GM23338 (cell line): ENCODE measurements at regions not wholly inside any gene's neighbourhood (a gene's known extent, or its start where the extent isn't known, plus 50 kb on each side); places are given as distances from the start of the nearest gene placed in this dataset.

Experiments used
- EZH2phosphoT487 ChIP-seq: fragments of 200-600 bp; sonication (generic); IDR thresholded peaks from one replicate; pipeline ENCODE4 v1.8.1; 2018; ENCODE audit warnings: antibody characterized with exemption; ENCODE audit not compliant: unreplicated experiment
- POLR2AphosphoS5 ChIP-seq: IDR thresholded peaks from 2 replicates; pipeline ENCODE4 v1.6.1; 2016; ENCODE audit warnings: antibody characterized with exemption, low read depth

GRCh38 chr5:105696440-105696839, 1974.3 kb downstream of the EFNA5 start:
- no peak for TF ChIP-seq POLR2AphosphoS5
- TF ChIP-seq EZH2phosphoT487: no peak
